OCI-LY3 (cell line): ENCODE measurements at regions not wholly inside any gene's neighbourhood (a gene's known extent, or its start where the extent isn't known, plus 50 kb on each side); places are given as distances from the start of the nearest gene placed in this dataset.

ENCODE experiments used
- EZH2phosphoT487 ChIP-seq: fragments of 200-600 bp; shearing (Covaris generic); IDR thresholded peaks from 2 replicates; pipeline ENCODE4 v1.6.1; 2018; ENCODE audit warnings: antibody characterized with exemption, mixed run types, low read depth
- TF ChIP-seq, protein P1 (sequence below): fragments of 200-600, 300-600 bp; sonication (generic); IDR thresholded peaks from 2 replicates; pipeline ENCODE4 v1.5.1; 2014; ENCODE audit warnings: antibody characterized with exemption, low read length, low read depth

- TF ChIP-seq, protein P1, sequence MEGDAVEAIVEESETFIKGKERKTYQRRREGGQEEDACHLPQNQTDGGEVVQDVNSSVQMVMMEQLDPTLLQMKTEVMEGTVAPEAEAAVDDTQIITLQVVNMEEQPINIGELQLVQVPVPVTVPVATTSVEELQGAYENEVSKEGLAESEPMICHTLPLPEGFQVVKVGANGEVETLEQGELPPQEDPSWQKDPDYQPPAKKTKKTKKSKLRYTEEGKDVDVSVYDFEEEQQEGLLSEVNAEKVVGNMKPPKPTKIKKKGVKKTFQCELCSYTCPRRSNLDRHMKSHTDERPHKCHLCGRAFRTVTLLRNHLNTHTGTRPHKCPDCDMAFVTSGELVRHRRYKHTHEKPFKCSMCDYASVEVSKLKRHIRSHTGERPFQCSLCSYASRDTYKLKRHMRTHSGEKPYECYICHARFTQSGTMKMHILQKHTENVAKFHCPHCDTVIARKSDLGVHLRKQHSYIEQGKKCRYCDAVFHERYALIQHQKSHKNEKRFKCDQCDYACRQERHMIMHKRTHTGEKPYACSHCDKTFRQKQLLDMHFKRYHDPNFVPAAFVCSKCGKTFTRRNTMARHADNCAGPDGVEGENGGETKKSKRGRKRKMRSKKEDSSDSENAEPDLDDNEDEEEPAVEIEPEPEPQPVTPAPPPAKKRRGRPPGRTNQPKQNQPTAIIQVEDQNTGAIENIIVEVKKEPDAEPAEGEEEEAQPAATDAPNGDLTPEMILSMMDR = no peak
- TF ChIP-seq EZH2phosphoT487 = no peak
These were observed 100.6 kb upstream of the TSC22D2 start for GRCh38 chr3:150307311-150308036.
